Activated CD8-positive, alpha-beta T cell treated with anti-CD3 and anti-CD28 coated beads for 36 hours (primary cell): ENCODE measurements at regions not wholly inside any gene's neighbourhood (a gene's known extent, or its start where the extent isn't known, plus 50 kb on each side); places are given as distances from the start of the nearest gene placed in this dataset.

ENCODE experiments used
- ATAC-seq: fragments of 200-7000 bp; cut with Tn5 transposase; one replicate; pipeline ENCODE4 v1.10.0; 2021; ENCODE audit warnings: mild to moderate bottlenecking, moderate library complexity
- CTCF ChIA-PET: fragments of 350-600 bp; sonication (Branson Sonifier 250); formaldehyde crosslinking; loops from one replicate; lab custom pipeline; 2021; ENCODE audit warnings: antibody characterized with exemption; lab: Charles Lee
- POLR2A ChIA-PET: fragments of 350-600 bp; sonication (Branson Sonifier 250); formaldehyde crosslinking; loops from one replicate; lab custom pipeline; 2021; ENCODE audit warnings: antibody characterized with exemption; lab: Charles Lee
- DNase-seq: peaks from one replicate; pipeline ENCODE4 v3.0.0-alpha.2; 2020
- H3K27ac Mint-ChIP-seq: one replicate; pipeline ENCODE4 v1.8.0; 2021; ENCODE audit warnings: mild to moderate bottlenecking, mixed read lengths
- H3K27me3 Mint-ChIP-seq: one replicate; pipeline ENCODE4 v1.8.0; 2021; ENCODE audit warnings: mixed read lengths
- H3K36me3 Mint-ChIP-seq: one replicate; pipeline ENCODE4 v1.8.0; 2021; ENCODE audit warnings: low read depth, mixed read lengths
- H3K4me1 Mint-ChIP-seq: one replicate; pipeline ENCODE4 v1.8.0; 2021; ENCODE audit warnings: low read depth, mixed read lengths
- H3K4me3 Mint-ChIP-seq: one replicate; pipeline ENCODE4 v1.8.0; 2021; ENCODE audit warnings: mild to moderate bottlenecking, moderate library complexity, mixed read lengths
- H3K9me3 Mint-ChIP-seq: one replicate; pipeline ENCODE4 v1.8.0; 2021; ENCODE audit warnings: mixed read lengths
- intact Hi-C: fragments of 100-400 bp; cut with micrococcal nuclease; formaldehyde crosslinking; loops from one replicate; pipeline ENCODE4 v1.10.0; 2022
- TF ChIP-seq, protein P1 (sequence below): fragments of 200-600 bp; IDR thresholded peaks from one replicate; pipeline ENCODE4 v1.8.0; 2022; ENCODE audit warnings: antibody characterized with exemption, mild to moderate bottlenecking

GRCh38 chrY:8381425-8381824, 955.8 kb upstream of the TSPY4 start:
- intact Hi-C loops: no loop called here
- CTCF ChIA-PET: no interaction called here
- no peak overlapping the region for H3K27ac Mint-ChIP-seq
- no peaks in the 10 kb centered on the region for H3K9me3 Mint-ChIP-seq
- no peaks in the 10 kb centered on the region for H3K27me3 Mint-ChIP-seq
- no peaks in the 10 kb centered on the region for H3K36me3 Mint-ChIP-seq
- TF ChIP-seq, protein P1, sequence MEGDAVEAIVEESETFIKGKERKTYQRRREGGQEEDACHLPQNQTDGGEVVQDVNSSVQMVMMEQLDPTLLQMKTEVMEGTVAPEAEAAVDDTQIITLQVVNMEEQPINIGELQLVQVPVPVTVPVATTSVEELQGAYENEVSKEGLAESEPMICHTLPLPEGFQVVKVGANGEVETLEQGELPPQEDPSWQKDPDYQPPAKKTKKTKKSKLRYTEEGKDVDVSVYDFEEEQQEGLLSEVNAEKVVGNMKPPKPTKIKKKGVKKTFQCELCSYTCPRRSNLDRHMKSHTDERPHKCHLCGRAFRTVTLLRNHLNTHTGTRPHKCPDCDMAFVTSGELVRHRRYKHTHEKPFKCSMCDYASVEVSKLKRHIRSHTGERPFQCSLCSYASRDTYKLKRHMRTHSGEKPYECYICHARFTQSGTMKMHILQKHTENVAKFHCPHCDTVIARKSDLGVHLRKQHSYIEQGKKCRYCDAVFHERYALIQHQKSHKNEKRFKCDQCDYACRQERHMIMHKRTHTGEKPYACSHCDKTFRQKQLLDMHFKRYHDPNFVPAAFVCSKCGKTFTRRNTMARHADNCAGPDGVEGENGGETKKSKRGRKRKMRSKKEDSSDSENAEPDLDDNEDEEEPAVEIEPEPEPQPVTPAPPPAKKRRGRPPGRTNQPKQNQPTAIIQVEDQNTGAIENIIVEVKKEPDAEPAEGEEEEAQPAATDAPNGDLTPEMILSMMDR: no peak
- peaks cover 3% of the 10 kb centered on the region for H3K4me1 Mint-ChIP-seq
- H3K4me3 Mint-ChIP-seq: no peak overlapping the region
- DNase-seq (peak; percentile 28), ATAC-seq (peak; percentile 65)
- POLR2A ChIA-PET: no interaction called here

DNA sequence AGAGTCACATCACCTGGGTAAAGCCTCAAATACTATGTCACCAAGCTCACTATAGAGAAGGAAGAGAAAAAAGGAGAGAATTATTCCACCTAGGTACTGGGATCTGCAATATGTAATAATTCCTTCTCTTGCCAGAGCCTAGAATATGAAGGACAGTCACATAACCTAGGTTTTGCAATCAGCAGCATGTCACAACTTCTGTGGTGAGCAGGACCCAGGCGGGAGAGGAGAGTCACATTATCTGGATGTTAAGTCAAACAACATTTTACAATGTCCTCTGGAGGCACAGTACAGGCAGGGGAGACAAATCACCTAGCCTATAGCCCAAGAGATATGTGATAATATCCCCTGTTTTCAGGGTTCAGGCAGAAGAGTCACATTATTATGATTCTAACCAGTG, 951.2 kb upstream of the TSPY4 start:
- H3K36me3 Mint-ChIP-seq: no peaks in the 10 kb centered on the region
- ChIA-PET POLR2A (no interaction called here), CTCF (no interaction called here)
- H3K27ac Mint-ChIP-seq: no peak overlapping the region
- ATAC-seq: no peak
- H3K4me1 Mint-ChIP-seq: peaks cover 3% of the 10 kb centered on the region
- H3K9me3 Mint-ChIP-seq: no peaks in the 10 kb centered on the region
- TF ChIP-seq, protein P1: no peak
- no peaks in the 10 kb centered on the region for H3K27me3 Mint-ChIP-seq
- DNase-seq: no peak
- H3K4me3 Mint-ChIP-seq: no peak overlapping the region
- intact Hi-C loops: no loop called here

DNA sequence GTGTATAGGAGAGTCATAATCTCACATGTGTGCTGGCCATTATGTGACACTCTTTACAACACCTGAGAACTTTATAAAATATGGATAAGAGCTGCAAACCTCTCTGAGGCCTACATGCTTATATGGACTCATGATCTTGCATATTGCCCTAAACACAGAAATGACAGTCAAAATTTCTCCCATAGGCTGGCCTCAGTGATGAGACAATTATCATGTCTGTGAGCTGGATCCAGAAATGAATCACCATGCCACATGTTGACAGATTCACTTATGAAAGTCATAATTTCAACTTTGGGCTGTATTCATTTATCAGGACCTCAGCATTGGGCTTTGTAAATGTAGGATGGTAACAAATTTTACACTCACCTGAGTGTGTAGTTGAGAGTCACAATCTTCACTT, 948.8 kb upstream of the TSPY4 start:
- POLR2A ChIA-PET: no interaction called here
- H3K4me1 Mint-ChIP-seq: no peaks in the 10 kb centered on the region

DNA sequence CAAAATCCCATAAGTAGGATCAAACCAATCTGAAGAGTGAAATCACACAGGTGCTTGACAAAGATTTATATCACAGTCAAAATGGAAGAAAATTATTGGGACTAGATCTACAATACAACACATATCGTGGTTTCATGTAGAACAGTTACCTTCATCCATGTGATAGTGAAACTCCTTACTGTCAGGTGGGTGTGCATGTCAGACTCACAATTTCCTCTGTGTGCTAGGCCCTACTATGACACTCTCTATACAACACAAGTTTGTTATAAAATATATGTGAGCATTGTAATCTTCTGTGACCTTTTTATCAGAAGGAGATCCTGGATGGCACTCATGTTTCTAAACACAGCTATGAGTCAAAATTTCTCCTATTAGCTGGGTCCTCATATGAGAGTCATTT, 947.0 kb upstream of the TSPY4 start:
- no peaks in the 10 kb centered on the region for H3K36me3 Mint-ChIP-seq
- ATAC-seq: no peak
- no peak overlapping the region for H3K27ac Mint-ChIP-seq
- TF ChIP-seq, protein P1: no peak
- no peak for DNase-seq
- no peak overlapping the region for H3K4me3 Mint-ChIP-seq
- no peaks in the 10 kb centered on the region for H3K9me3 Mint-ChIP-seq
- H3K27me3 Mint-ChIP-seq: no peaks in the 10 kb centered on the region
- CTCF ChIA-PET: no interaction called here
- H3K4me1 Mint-ChIP-seq: no peaks in the 10 kb centered on the region
- intact Hi-C loops: no loop called here
- POLR2A ChIA-PET: no interaction called here

More for the DNA sequence above, 948.8 kb upstream of the TSPY4 start:
- no peaks in the 10 kb centered on the region for H3K27me3 Mint-ChIP-seq
- no peak overlapping the region for H3K27ac Mint-ChIP-seq
- DNase-seq: no peak
- intact Hi-C loops: no loop called here
- ATAC-seq: peak; percentile 24
- TF ChIP-seq, protein P1: no peak
- H3K9me3 Mint-ChIP-seq: no peaks in the 10 kb centered on the region
- no peaks in the 10 kb centered on the region for H3K36me3 Mint-ChIP-seq
- CTCF ChIA-PET: no interaction called here
- H3K4me3 Mint-ChIP-seq: no peak overlapping the region

DNA sequence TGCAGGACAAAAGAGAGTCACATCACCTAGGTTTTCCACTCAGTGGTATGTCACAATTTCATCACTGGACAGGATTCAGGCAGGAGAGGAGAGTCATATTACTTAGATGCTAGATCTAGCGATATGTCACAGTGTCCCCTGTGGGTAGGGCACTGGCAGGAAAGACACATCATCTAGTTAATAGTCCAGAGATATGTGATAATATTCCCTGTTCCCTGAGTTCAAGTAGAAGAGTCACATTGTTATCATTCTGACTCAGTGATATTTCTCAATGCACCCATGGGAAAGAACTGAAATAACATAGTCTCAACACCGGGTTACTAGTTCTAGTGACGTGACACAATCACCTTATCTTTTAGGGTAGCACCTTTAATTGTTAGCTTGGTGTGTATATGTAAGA, 944.0 kb upstream of the TSPY4 start:
- Mint-ChIP-seq H3K36me3 (no peaks in the 10 kb centered on the region), H3K27me3 (no peaks in the 10 kb centered on the region), H3K27ac (no peak overlapping the region), H3K4me1 (no peaks in the 10 kb centered on the region), H3K9me3 (no peaks in the 10 kb centered on the region), H3K4me3 (no peak overlapping the region)
- intact Hi-C loops: no loop called here
- ATAC-seq: no peak
- TF ChIP-seq, protein P1: no peak
- no peak for DNase-seq
- POLR2A ChIA-PET: no interaction called here
- CTCF ChIA-PET: no interaction called here
